ENCODE measurements at regions not wholly inside any gene's neighbourhood (a gene's known extent, or its start where the extent isn't known, plus 50 kb on each side); places are given as distances from the start of the nearest gene placed in this dataset.
"Not testable (repeated sequence)": the region's sequence is repeated elsewhere in the genome, so short reads cannot be mapped to it uniquely, and the experiment has no call there.

DNA sequence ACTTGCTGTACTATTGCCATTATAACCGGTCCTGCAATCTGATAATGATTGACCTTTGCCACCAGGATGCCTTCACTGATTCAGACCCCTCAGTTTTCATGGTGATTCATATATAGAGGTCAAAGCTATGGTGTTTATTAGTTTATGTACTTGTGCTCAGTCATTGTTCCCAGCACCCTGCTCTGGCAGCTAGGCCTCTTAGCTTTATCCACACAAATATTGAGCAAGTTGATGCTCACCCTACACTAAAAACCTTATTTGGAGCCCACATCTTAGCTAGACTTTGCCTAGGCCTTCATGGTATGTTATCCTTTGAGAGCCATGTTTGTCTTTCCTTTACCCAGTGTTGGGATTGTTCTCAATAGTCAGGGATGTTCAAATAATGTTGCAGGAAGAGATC lies 679.0 kb downstream of the SPATA31A6 start:
- TF ChIP-seq, protein P1, sequence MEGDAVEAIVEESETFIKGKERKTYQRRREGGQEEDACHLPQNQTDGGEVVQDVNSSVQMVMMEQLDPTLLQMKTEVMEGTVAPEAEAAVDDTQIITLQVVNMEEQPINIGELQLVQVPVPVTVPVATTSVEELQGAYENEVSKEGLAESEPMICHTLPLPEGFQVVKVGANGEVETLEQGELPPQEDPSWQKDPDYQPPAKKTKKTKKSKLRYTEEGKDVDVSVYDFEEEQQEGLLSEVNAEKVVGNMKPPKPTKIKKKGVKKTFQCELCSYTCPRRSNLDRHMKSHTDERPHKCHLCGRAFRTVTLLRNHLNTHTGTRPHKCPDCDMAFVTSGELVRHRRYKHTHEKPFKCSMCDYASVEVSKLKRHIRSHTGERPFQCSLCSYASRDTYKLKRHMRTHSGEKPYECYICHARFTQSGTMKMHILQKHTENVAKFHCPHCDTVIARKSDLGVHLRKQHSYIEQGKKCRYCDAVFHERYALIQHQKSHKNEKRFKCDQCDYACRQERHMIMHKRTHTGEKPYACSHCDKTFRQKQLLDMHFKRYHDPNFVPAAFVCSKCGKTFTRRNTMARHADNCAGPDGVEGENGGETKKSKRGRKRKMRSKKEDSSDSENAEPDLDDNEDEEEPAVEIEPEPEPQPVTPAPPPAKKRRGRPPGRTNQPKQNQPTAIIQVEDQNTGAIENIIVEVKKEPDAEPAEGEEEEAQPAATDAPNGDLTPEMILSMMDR (IDR thresholded peaks at IDR 0.05), result not testable (repeated sequence)
- TF ChIP-seq POLR2A (IDR thresholded peaks at IDR 0.05), result not testable (repeated sequence)

Measured in sigmoid colon (tissue), 3 donors.